Testis (tissue), 2 donors: ENCODE measurements at regions not wholly inside any gene's neighbourhood (a gene's known extent, or its start where the extent isn't known, plus 50 kb on each side); places are given as distances from the start of the nearest gene placed in this dataset.
A peak's percentile ranks its signal among the peaks of the same experiment; 100 is the strongest.

ENCODE experiments used
- DNase-seq: peaks from one replicate; pipeline ENCODE4 v3.0.0-alpha.2; 2019
- H3K27ac ChIP-seq, 2 donors: fragments of 200-600 bp; sonication (generic); one replicate each; pipeline ENCODE4 v1.5.1; 2019
- H3K27me3 ChIP-seq: fragments of 200-600 bp; sonication (generic); one replicate; pipeline ENCODE4 v1.5.1; 2019
- H3K36me3 ChIP-seq: fragments of 200-600 bp; sonication (generic); one replicate; pipeline ENCODE4 v1.5.1; 2017; ENCODE audit warnings: low read depth; ENCODE audit errors: missing control alignments
- H3K4me1 ChIP-seq: fragments of 200-600 bp; sonication (generic); one replicate; pipeline ENCODE4 v1.5.1; 2019
- H3K4me3 ChIP-seq, 2 donors: fragments of 200-600 bp; sonication (generic); one replicate each; pipeline ENCODE4 v1.5.1; 2017 to 2019
- H3K9me3 ChIP-seq: fragments of 200-600 bp; sonication (generic); one replicate; pipeline ENCODE4 v1.5.1; 2017
- CTCF ChIP-seq, 3 experiments: fragments of 450-650 bp in 2 of 3; fragments of 200-600 bp in 1 of 3; sonication (generic) in 1 of 3; IDR thresholded peaks; one replicate each; pipeline ENCODE4 v1.5.1; 2016 to 2019; ENCODE audit warnings: antibody characterized with exemption in 3 of 3, mild to moderate bottlenecking in 2 of 3, moderate library complexity in 1 of 3
- POLR2A ChIP-seq: fragments of 450-650 bp; IDR thresholded peaks from one replicate; pipeline ENCODE4 v1.6.1; 2017; ENCODE audit warnings: antibody characterized with exemption, mild to moderate bottlenecking, moderate library complexity
- WGBS, 2 donors: methylation state at CpG; one replicate each; pipeline ENCODE4 v1.1.5; 2018; 5-methylcytosine and 5-hydroxymethylcytosine counted together
- intact Hi-C: fragments of 100-400 bp; cut with DNase I; formaldehyde crosslinking; loops from one replicate; pipeline ENCODE4 v1.15.1; 2023; ENCODE audit warnings: low total_unique reads

DNA sequence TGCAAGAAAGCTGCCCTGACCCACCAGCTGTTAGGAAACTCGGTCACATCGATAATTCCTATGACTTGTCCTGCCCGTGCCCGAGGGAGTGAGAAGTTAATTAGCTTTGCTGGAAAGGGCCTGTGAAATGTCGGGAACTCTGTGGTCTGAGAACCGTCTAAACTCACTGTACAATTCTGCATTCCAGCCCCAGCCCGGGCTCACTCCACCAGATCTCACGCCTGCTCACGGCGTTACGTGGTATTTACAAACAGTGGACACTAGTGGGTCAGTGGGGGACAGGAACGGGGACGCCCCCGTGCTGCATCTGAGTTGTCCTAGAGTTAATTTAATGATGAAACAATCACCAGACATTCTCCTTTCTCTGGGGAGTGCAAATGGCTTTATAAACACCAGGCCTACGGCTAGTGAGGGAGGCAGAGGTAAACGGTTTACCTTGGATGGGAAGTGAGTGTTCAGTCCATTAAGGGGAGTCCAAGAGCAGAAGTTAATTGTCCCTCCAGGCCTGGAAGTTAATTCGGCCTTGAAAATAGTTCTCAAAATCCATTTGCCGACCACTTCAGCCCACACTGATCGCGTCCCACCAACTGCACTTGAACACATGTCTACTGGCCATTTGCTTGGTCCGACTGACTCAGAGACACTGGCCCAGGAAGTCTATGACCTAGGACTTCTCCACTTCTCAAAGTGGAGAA lies 93.5 kb upstream of the MED13L start:
- no peaks in the 10 kb centered on the region for H3K27me3 ChIP-seq
- DNase-seq = peak; percentile 21
- H3K4me3 ChIP-seq = no peak overlapping the region
- no peak overlapping the region for H3K27ac ChIP-seq
- intact Hi-C loops = no loop called here
- H3K9me3 ChIP-seq = no peaks in the 10 kb centered on the region
- no peaks in the 10 kb centered on the region for H3K36me3 ChIP-seq
- 54 to 73% methylated on average over 18 to 21 of the region's 21 CpGs for WGBS, 2 donors
- TF ChIP-seq CTCF (IDR thresholded peaks at IDR 0.05) = no peak
- no peak for TF ChIP-seq POLR2A
- no peaks in the 10 kb centered on the region for H3K4me1 ChIP-seq

GRCh38 chr12:116372815-116373214 lies 95.3 kb upstream of the MED13L start:
- Histone ChIP-seq H3K4me3 (no peak overlapping the region), H3K27me3 (no peaks in the 10 kb centered on the region), H3K36me3 (no peaks in the 10 kb centered on the region), H3K4me1 (no peaks in the 10 kb centered on the region), H3K9me3 (no peaks in the 10 kb centered on the region), H3K27ac (no peak overlapping the region)
- TF ChIP-seq POLR2A (no peak), CTCF (IDR thresholded peaks at IDR 0.05) (no peak)
- no peak for DNase-seq
- intact Hi-C loops = no loop called here
- 88 to 95% methylated on average over 6 of the region's 6 CpGs for WGBS, 2 donors

DNA sequence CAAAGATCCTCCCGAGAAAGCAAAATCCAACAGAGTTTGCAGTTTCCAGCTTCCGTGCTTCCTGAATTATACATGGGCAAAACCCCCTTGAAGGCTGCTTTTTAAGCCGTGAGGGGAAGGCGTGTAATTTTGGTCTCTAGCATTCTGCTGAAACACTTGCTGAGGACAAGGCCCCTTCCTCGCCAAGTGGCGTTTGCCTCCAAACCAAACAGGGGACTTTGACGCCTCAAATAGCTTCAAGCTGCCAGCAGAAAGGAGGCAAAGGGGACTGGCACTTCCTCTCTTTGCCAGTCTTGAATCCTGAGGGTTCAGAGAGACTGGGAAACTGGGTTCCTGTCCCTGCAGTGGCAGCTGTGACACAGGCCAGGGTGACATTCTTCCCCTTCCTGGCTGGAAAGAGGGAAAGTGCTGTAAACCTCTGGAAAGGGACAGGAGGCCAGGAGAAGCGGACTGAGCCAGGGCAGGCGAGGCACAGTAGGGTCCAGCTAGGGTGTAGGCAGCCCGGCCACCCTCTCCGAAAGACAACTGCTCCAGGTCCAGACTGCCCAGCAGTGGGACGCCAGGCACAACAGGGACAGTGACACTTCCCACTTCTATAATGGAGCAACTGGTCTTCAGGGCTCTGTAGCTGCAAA lies 96.2 kb upstream of the MED13L start:
- Histone ChIP-seq H3K27ac (no peak overlapping the region), H3K4me3 (no peak overlapping the region)

DNA sequence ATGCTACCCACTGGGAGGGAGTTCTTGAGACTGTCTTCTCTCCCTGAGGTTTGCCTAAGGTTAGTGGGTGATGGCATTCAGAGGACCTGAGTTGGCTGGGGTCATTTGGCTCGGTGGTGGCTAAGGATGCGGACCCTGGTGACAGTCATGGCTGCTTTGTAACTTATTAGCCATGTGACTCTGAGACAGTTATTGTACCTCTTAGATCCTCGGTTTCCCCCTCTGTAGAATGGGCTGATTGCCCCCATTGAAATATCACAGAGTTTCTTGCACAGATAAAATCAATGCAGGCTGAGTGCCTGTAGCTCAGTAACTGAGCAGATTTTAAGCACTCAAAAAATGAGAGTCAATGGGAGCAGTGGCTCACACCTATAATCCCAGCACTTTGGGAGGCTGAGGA lies 96.7 kb upstream of the MED13L start:
- intact Hi-C loops = no loop called here
- H3K36me3 ChIP-seq = no peaks in the 10 kb centered on the region
- no peaks in the 10 kb centered on the region for H3K27me3 ChIP-seq
- no peak for DNase-seq
- no peaks in the 10 kb centered on the region for H3K4me1 ChIP-seq
- H3K9me3 ChIP-seq = no peaks in the 10 kb centered on the region
- H3K4me3 ChIP-seq = no peak overlapping the region
- WGBS, 2 donors = 75 to 91% methylated on average over 3 of the region's 3 CpGs
- TF ChIP-seq POLR2A (no peak), CTCF (IDR thresholded peaks at IDR 0.05) (no peak)
- H3K27ac ChIP-seq = no peak overlapping the region

More for the DNA sequence above, 96.2 kb upstream of the MED13L start:
- Histone ChIP-seq H3K27me3 (no peaks in the 10 kb centered on the region), H3K4me1 (no peaks in the 10 kb centered on the region), H3K36me3 (no peaks in the 10 kb centered on the region), H3K9me3 (no peaks in the 10 kb centered on the region)
- intact Hi-C loops = no loop called here
- DNase-seq = no peak
- TF ChIP-seq CTCF (IDR thresholded peaks at IDR 0.05) = no peak
- 80 to 84% methylated on average over 12 of the region's 12 CpGs for whole genome bisulfite sequencing, 2 donors
